DND-41 (cell line): ENCODE measurements at regions not wholly inside any gene's neighbourhood (a gene's known extent, or its start where the extent isn't known, plus 50 kb on each side); places are given as distances from the start of the nearest gene placed in this dataset.

ENCODE experiments used
- ATAC-seq: fragments of 200-7000 bp; cut with Tn5 transposase; 3 replicates; pipeline ENCODE4 v1.9.1; 2021; ENCODE audit warnings: low read depth; ENCODE audit not compliant: insufficient read depth
- DNase-seq: peaks from one replicate; pipeline ENCODE4 v3.0.0-alpha.2; 2020
- H2AFZ ChIP-seq: 2 replicates; pipeline ENCODE4 v1.6.0; 2012; ENCODE audit warnings: low read depth, low read length
- H3K27ac ChIP-seq: 2 replicates; pipeline ENCODE4 v1.5.1; 2012; ENCODE audit warnings: low read length, inconsistent platforms
- H3K27me3 ChIP-seq: fragments of 200-600 bp; sonication (generic); 2 replicates; pipeline ENCODE4 v1.6.0; 2012; ENCODE audit warnings: low read length, mild to moderate bottlenecking, inconsistent platforms; ENCODE audit not compliant: insufficient read depth, poor library complexity
- H3K36me3 ChIP-seq: 2 replicates; pipeline ENCODE4 v1.5.1; 2012; ENCODE audit warnings: low read length, inconsistent platforms; ENCODE audit not compliant: insufficient read depth
- H3K4me1 ChIP-seq: 2 replicates; pipeline ENCODE4 v1.5.1; 2012; ENCODE audit warnings: mild to moderate bottlenecking, low read length; ENCODE audit not compliant: insufficient read depth
- H3K4me2 ChIP-seq: 2 replicates; pipeline ENCODE4 v1.6.0; 2012; ENCODE audit warnings: mild to moderate bottlenecking, moderate library complexity, low read length, inconsistent platforms; ENCODE audit not compliant: insufficient read depth
- H3K4me3 ChIP-seq, 2 experiments: fragments of 200-600 bp in 1 of 2; shearing (Covaris generic) in 1 of 2; 2 replicates each; pipeline ENCODE4 v1.5.1; 2012 to 2016; ENCODE audit warnings: inconsistent platforms in 2 of 2, low read length in 2 of 2, mild to moderate bottlenecking in 2 of 2, low read depth in 1 of 2, moderate library complexity in 1 of 2
- H3K79me2 ChIP-seq: 2 replicates; pipeline ENCODE4 v1.6.0; 2012; ENCODE audit warnings: low read length, inconsistent platforms; ENCODE audit not compliant: insufficient read depth
- H3K9ac ChIP-seq: 2 replicates; pipeline ENCODE4 v1.6.0; 2012; ENCODE audit warnings: low read depth, mild to moderate bottlenecking, inconsistent platforms, low read length, moderate library complexity
- H3K9me3 ChIP-seq: 2 replicates; pipeline ENCODE4 v1.5.1; 2012; ENCODE audit warnings: low read length, moderate library complexity, mild to moderate bottlenecking, inconsistent platforms; ENCODE audit not compliant: insufficient read depth, severe bottlenecking
- H4K20me1 ChIP-seq: 2 replicates; pipeline ENCODE4 v1.6.0; 2012; ENCODE audit warnings: low read length; ENCODE audit not compliant: insufficient read depth
- CTCF ChIP-seq: IDR thresholded peaks from 2 replicates; pipeline ENCODE4 v1.5.1; 2012; ENCODE audit warnings: borderline replicate concordance, low read length, moderate library complexity, mild to moderate bottlenecking; ENCODE audit not compliant: poor library complexity, severe bottlenecking; ENCODE audit errors: extremely low read depth
- EZH2 ChIP-seq: IDR thresholded peaks from 3 replicates; pipeline ENCODE4 v1.6.1; 2012; ENCODE audit warnings: borderline replicate concordance, low read depth, mild to moderate bottlenecking, moderate library complexity, low read length, inconsistent platforms; ENCODE audit not compliant: severe bottlenecking

- Histone ChIP-seq H3K4me1 (no peaks in the 10 kb centered on the region), H3K9me3 (no peaks in the 10 kb centered on the region), H3K4me3 (no peak overlapping the region), H3K36me3 (no peaks in the 10 kb centered on the region), H3K79me2 (no peaks in the 10 kb centered on the region), H3K4me2 (no peak overlapping the region), H4K20me1 (no peaks in the 10 kb centered on the region), H3K27me3 (peaks cover 3% of the 10 kb centered on the region), H3K9ac (no peak overlapping the region), H3K27ac (no peak overlapping the region), H2AFZ (no peak overlapping the region)
- DNase-seq: no peak
- TF ChIP-seq EZH2: no peak
- TF ChIP-seq CTCF: no peak
- no peak for ATAC-seq
Observed at GRCh38 chr5:147050172-147050571, 171.6 kb upstream of the PPP2R2B start.

- no peak overlapping the region for H3K27ac ChIP-seq
- no peaks in the 10 kb centered on the region for H3K4me1 ChIP-seq
- no peaks in the 10 kb centered on the region for H3K27me3 ChIP-seq
- no peaks in the 10 kb centered on the region for H3K9me3 ChIP-seq
- DNase-seq: no peak
- H3K4me2 ChIP-seq: no peak overlapping the region
- H3K9ac ChIP-seq: no peak overlapping the region
- H2AFZ ChIP-seq: no peak overlapping the region
- no peaks in the 10 kb centered on the region for H4K20me1 ChIP-seq
- H3K4me3 ChIP-seq: no peak overlapping the region
- H3K79me2 ChIP-seq: no peaks in the 10 kb centered on the region
- no peak for ATAC-seq
- no peak for TF ChIP-seq EZH2
- no peak for TF ChIP-seq CTCF
- no peaks in the 10 kb centered on the region for H3K36me3 ChIP-seq
Observed at GRCh38 chr5:147051193-147051592, 172.6 kb upstream of the PPP2R2B start.

- Histone ChIP-seq H3K4me1 (no peaks in the 10 kb centered on the region), H3K4me3 (no peak overlapping the region), H3K4me2 (no peak overlapping the region), H4K20me1 (no peaks in the 10 kb centered on the region), H3K36me3 (no peaks in the 10 kb centered on the region), H3K9me3 (no peaks in the 10 kb centered on the region), H2AFZ (no peak overlapping the region), H3K9ac (no peak overlapping the region), H3K79me2 (no peaks in the 10 kb centered on the region), H3K27ac (no peak overlapping the region), H3K27me3 (peaks cover 3% of the 10 kb centered on the region)
- DNase-seq (no peak), ATAC-seq (no peak)
- no peak for TF ChIP-seq CTCF
- TF ChIP-seq EZH2: no peak
Observed at GRCh38 chr5:147052519-147052918, 174.0 kb upstream of the PPP2R2B start.

- no peak overlapping the region for H3K4me3 ChIP-seq
- DNase-seq (no peak), ATAC-seq (no peak)
- no peaks in the 10 kb centered on the region for H3K4me1 ChIP-seq
- H2AFZ ChIP-seq: no peak overlapping the region
- H4K20me1 ChIP-seq: no peaks in the 10 kb centered on the region
- no peak overlapping the region for H3K4me2 ChIP-seq
- no peaks in the 10 kb centered on the region for H3K36me3 ChIP-seq
- H3K27ac ChIP-seq: no peak overlapping the region
- no peaks in the 10 kb centered on the region for H3K79me2 ChIP-seq
- H3K9me3 ChIP-seq: no peaks in the 10 kb centered on the region
- peaks cover 3% of the 10 kb centered on the region for H3K27me3 ChIP-seq
- no peak overlapping the region for H3K9ac ChIP-seq
- TF ChIP-seq CTCF (no peak), EZH2 (no peak)
Observed at GRCh38 chr5:147055089-147055826, 176.7 kb upstream of the PPP2R2B start.
